ENCODE measurements at regions not wholly inside any gene's neighbourhood (a gene's known extent, or its start where the extent isn't known, plus 50 kb on each side); places are given as distances from the start of the nearest gene placed in this dataset.

DNA sequence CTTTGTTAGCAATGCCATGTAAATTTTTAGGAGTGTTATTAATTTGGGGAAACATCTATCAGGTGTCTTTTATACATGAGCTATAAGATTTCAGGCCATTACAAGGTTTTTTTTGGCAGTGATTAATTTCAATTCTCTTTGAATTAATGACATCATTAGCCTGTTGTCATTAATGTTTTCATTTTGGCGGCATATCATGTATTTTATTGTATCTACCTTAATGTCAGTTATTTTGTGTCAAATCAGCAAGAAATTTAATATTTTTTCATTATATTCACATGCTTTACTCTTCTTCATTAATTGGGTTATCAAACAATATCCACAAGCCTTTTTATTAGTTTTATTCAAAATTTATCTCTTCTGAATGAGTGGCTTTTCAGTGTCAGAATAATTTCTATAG is 153.0 kb upstream of the CAND1 start:
- Histone ChIP-seq H3K4me3 (no peak overlapping the region), H3K27me3 (no peaks in the 10 kb centered on the region), H3K36me3 (no peaks in the 10 kb centered on the region), H3K4me1 (no peaks in the 10 kb centered on the region), H3K27ac (no peak overlapping the region), H3K9me3 (no peaks in the 10 kb centered on the region)
- intact Hi-C loops (cut with DNase I) = no loop called here
- ATAC-seq (no peak), FAIRE-seq (no peak), DNase-seq (no peak)
- WGBS, 2 donors = 73 to 92% methylated on average over 1 of the region's 1 CpG
- TF ChIP-seq, protein P1, sequence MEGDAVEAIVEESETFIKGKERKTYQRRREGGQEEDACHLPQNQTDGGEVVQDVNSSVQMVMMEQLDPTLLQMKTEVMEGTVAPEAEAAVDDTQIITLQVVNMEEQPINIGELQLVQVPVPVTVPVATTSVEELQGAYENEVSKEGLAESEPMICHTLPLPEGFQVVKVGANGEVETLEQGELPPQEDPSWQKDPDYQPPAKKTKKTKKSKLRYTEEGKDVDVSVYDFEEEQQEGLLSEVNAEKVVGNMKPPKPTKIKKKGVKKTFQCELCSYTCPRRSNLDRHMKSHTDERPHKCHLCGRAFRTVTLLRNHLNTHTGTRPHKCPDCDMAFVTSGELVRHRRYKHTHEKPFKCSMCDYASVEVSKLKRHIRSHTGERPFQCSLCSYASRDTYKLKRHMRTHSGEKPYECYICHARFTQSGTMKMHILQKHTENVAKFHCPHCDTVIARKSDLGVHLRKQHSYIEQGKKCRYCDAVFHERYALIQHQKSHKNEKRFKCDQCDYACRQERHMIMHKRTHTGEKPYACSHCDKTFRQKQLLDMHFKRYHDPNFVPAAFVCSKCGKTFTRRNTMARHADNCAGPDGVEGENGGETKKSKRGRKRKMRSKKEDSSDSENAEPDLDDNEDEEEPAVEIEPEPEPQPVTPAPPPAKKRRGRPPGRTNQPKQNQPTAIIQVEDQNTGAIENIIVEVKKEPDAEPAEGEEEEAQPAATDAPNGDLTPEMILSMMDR (IDR thresholded peaks at IDR 0.05) = no peak

DNA sequence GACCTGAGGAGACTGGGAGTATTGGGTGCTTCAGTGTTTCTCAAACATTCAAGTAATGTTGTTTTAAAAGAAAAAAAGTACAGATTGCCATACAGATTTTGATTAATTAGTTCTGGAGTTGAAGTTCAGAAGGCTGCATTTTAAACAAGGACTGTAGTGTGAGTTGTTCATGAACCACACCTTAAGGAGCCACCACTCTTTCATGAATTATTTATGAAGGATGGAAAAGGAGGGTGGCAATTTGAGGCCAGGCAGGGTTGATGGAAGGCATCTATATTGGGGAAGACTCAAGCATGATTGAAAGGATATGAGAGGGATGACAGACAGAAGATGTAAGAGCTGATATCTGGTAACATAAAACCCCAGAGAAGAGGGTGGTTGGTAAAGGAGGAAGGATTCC is 146.6 kb upstream of the CAND1 start:
- H3K27me3 ChIP-seq = no peaks in the 10 kb centered on the region
- no peak overlapping the region for H3K27ac ChIP-seq
- H3K4me1 ChIP-seq = no peaks in the 10 kb centered on the region
- no peak overlapping the region for H3K4me3 ChIP-seq
- TF ChIP-seq, protein P1 (IDR thresholded peaks at IDR 0.05) = no peak
- intact Hi-C loops (cut with DNase I) = no loop called here
- no peaks in the 10 kb centered on the region for H3K36me3 ChIP-seq
- FAIRE-seq = no peak
- no peak for ATAC-seq
- no peak for DNase-seq
- no peaks in the 10 kb centered on the region for H3K9me3 ChIP-seq

DNA sequence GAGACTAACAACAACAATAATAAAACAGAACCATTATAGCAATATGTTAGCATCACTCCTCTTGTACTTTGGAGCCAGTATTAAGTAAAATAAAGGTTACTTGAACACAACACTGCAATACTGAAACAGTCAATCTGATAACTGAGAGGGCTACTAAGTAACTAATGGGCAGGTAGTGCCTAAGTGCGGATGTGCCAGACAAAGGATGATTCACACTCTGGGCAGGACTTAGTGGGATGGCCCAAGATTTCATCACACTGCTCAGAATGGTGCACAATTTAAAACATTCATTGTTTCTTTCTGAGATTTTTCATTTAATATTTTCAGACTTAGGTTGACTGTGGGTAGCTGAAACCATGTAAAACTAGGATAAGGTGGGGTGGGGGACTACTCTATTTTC is 131.9 kb upstream of the CAND1 start:
- Histone ChIP-seq H3K9me3 (no peaks in the 10 kb centered on the region), H3K27me3 (no peaks in the 10 kb centered on the region), H3K36me3 (no peaks in the 10 kb centered on the region), H3K27ac (no peak overlapping the region), H3K4me3 (no peak overlapping the region), H3K4me1 (no peaks in the 10 kb centered on the region)
- no peak for DNase-seq
- TF ChIP-seq, protein P1 (IDR thresholded peaks at IDR 0.05) = no peak
- intact Hi-C loops (cut with DNase I) = no loop called here
- no peak for ATAC-seq
- FAIRE-seq = no peak
- 91 to 92% methylated on average over 1 of the region's 1 CpG for WGBS, 2 donors

DNA sequence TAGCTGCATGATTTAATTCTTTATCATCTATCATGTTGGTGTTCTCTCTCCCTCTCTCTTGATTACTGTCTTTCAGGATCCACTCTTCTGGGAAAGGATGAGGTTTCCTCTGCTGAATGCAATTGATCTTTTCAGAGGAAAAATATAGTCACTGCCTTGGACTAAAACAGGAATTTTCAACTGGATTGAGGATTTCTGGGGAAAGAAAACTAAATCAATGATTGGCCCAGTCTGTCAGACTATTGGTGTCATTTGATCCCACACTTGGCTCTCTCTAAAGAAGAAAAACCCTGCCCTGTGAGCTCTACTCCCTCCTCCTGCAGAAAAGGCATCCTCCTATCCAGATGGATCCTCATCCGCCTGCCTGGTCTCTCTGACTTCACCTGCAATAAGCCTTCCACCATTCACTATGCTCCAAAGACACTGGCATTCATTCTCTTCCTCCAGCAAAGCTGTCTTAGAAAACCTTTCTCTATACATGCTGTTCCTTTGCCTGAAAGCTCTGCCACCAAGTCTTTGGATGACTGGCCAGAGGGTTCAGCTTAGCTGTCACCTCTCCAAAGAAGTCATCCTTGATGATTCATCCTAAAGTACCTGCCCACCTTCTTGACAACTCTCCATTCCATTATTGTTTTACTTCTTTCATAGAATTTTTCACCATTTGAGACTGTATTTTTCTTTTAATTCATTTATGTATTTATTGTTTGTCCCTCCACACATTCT is 127.7 kb upstream of the CAND1 start:
- H3K27me3 ChIP-seq = no peaks in the 10 kb centered on the region
- DNase-seq (no peak), ATAC-seq (no peak), FAIRE-seq (no peak)
- no peaks in the 10 kb centered on the region for H3K9me3 ChIP-seq
- H3K4me1 ChIP-seq = no peaks in the 10 kb centered on the region
- 48 to 59% methylated on average over 1 of the region's 1 CpG for WGBS, 2 donors
- H3K27ac ChIP-seq = no peak overlapping the region
- no peaks in the 10 kb centered on the region for H3K36me3 ChIP-seq
- H3K4me3 ChIP-seq = no peak overlapping the region
- intact Hi-C loops (cut with DNase I) = no loop called here
- TF ChIP-seq, protein P1 (IDR thresholded peaks at IDR 0.05) = no peak

DNA sequence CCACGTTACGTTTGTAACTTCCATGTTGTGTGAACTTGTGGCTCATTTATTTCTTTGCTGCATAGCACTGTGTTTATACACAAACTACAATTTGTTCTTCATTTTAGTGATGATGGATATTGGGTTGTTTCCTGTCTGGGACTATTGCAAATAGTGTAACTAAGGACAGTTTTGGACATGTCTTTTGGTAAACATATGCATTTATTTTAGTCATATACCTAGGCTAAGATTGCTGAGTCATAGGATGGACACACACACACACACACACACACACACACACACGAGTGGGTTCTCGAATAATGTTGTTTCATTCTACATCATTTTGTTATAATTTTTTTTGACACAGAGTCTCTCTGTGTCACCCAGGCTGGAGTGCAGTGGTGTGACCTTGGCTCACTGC is 123.5 kb upstream of the CAND1 start:
- WGBS, 2 donors = 47 to 59% methylated on average over 4 of the region's 4 CpGs
- Histone ChIP-seq H3K4me1 (no peaks in the 10 kb centered on the region), H3K27me3 (no peaks in the 10 kb centered on the region), H3K4me3 (no peak overlapping the region), H3K27ac (no peak overlapping the region), H3K9me3 (no peaks in the 10 kb centered on the region), H3K36me3 (no peaks in the 10 kb centered on the region)
- no peak for DNase-seq
- TF ChIP-seq, protein P1 (IDR thresholded peaks at IDR 0.05) = no peak
- FAIRE-seq = no peak
- ATAC-seq = no peak
- intact Hi-C loops (cut with DNase I) = no loop called here
